Stimulated activated CD4-positive, alpha-beta T cell treated with anti-CD3 and anti-CD28 coated beads, Interleukin-12 subunit alpha, Interleukin-12 subunit beta, amount 100 ng/mL, for 48 hours (primary cell): ENCODE measurements at regions not wholly inside any gene's neighbourhood (a gene's known extent, or its start where the extent isn't known, plus 50 kb on each side); places are given as distances from the start of the nearest gene placed in this dataset.
"Not testable (repeated sequence)": the region's sequence is repeated elsewhere in the genome, so short reads cannot be mapped to it uniquely, and the experiment has no call there.

ENCODE experiments used
- DNase-seq, 3 donors: peaks; one replicate each; pipeline ENCODE4 v3.0.0-alpha.2; 2020; ENCODE audit warnings: low read depth in 2 of 3, low spot score in 1 of 3

- no peak for DNase-seq
These were observed 429.9 kb upstream of the CXADR start for GRCh38 chr21:17082843-17083483.

GRCh38 chr21:17085707-17086106 is 427.1 kb upstream of the CXADR start:
- no peak for DNase-seq

DNA sequence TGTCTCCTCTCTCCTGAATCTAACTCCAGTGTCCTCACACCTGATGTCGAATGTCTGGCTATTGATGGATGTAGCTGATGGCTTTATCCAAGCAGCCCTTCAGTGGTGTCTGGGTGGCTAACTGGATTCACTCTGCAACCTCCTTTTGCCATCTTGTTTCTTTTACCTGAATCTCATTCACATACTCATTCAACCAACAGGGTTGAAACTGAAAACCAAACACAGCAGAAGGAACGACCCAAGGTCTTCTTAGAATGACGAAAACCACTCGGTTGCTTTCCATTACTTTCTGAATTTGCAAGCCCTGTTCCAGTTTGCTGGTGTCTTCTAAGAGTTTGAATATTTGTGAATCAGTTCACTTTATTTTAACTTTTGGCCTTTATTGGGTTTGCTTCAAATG is 424.3 kb upstream of the CXADR start:
- DNase-seq, result no peak

DNA sequence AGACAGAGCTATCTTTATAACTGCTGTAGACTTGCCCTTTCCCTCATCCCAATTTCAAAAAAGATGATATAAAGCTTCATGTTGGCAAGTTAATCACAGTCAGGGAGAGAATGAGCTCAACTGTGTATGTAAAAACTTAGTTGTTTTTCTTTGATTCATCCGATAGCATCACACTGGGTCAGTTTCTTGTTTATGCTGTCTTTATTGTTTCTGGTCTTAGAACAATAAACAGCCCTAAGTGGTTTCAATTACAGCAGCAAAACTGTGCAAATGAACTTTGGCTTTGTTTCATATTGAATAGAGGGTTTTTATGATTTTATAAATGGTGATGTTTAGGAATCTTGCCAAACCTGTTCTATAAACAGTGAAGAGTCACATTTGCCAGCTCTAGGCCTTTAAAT is 423.8 kb upstream of the CXADR start:
- DNase-seq, result no peak

- DNase-seq, result no peak
These were observed 411.1 kb upstream of the CXADR start for GRCh38 chr21:17101696-17102095.

DNA sequence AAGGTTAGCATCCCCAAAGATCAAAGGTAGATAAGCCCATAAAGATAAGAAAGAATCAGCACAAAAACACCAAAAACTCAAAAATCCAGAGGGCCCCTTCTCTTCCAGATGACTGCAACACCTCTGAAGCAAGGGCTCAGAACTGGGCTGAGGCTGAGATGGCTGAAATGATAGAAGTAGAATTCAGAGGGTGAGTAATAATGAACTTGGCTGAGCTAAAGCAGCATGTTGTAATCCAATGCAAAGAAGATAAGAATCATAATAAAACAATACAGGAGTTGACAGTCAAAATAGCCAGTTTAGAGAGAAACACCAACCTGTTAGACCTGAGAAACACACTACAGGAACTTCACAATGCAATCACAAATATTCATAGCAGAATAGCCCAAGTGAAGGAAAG is 406.9 kb upstream of the CXADR start:
- DNase-seq, result no peak

- DNase-seq, result no peak
These were observed 398.8 kb upstream of the CXADR start for GRCh38 chr21:17114045-17114444.

- no peak for DNase-seq
These were observed 394.0 kb upstream of the CXADR start for GRCh38 chr21:17118638-17119384.

DNA sequence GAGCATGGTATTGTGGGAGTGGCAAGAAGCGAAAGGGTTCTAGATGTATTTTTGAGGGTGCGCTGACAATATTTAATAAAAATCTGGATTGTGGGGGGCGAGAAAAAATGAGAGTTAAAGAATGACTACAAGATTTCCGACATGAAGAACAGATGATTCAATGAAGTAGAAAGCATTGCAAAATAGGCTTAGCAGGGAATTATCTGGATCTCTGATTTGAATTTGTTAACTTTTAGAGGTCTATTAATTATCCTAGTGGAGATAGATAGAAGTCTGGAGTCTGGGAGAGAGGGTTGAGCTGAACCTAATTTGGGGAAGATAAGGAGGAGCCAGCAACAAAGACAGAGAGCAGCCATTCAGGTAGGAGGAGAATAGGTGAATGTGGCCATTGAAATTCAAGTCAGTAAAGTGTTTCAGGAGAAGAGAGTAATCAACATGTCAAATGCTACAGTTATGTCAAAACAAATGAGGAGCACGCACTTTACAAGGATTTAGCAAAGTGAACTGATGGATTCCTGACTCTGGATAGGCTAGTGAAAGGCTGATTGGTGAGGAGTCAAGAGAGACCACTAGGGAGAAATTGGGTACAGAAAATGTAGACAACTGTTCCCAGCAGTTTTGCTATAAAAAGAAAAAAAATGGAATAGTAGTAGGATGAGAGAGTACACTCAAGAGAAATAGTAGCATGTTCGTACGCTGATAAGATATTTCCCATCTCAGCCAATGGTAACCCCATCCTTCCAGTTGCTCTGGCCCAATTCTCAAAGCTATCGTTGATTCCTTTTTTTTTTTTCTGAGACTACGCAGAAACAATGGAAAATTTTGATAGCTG is 393.2 kb upstream of the CXADR start:
- DNase-seq, result no peak

DNA sequence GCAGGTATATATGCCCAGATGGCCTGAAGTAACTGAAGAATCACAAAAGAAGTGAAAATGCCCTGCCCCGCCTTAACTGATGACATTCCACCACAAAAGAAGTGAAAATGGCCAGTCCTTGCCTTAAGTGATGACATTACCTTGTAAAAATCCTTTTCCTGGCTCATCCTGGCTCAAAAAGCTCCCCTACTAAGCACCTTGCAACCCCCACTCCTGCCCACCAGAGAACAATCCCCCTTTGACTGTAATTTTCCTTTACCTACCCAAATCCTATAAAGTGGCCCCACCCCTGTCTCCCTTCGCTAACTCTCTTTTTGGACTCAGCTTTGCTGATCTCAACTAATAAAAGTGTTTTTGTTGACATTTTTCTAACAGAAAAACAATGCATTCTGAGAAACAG is 385.4 kb upstream of the CXADR start:
- DNase-seq, result not testable (repeated sequence)

- DNase-seq, result no peak
These were observed 384.7 kb upstream of the CXADR start for GRCh38 chr21:17128132-17128531.

DNA sequence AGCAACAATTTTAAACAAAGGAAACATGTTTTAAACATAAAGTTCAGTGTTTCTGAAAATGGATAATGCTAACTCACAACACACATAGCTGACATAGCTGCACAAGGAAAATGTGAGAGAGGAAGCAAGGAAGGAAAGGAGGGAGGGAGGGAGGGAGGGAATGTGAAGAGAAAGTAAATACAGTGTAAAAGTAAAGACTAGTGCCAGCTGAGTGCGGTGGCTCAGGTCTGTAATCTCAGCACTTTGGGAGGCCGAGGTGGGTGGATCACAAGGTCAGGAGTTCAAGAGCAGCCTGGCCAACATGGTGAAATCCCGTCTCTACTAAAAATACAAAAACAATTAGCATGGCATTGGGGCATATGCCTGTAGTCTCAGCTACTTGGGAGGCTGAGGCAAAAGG is 373.7 kb upstream of the CXADR start:
- DNase-seq, result not testable (repeated sequence)

GRCh38 chr21:17139696-17140095 is 373.1 kb upstream of the CXADR start:
- no peak for DNase-seq

- no peak for DNase-seq
These were observed 366.4 kb upstream of the CXADR start for GRCh38 chr21:17146426-17146825.

DNA sequence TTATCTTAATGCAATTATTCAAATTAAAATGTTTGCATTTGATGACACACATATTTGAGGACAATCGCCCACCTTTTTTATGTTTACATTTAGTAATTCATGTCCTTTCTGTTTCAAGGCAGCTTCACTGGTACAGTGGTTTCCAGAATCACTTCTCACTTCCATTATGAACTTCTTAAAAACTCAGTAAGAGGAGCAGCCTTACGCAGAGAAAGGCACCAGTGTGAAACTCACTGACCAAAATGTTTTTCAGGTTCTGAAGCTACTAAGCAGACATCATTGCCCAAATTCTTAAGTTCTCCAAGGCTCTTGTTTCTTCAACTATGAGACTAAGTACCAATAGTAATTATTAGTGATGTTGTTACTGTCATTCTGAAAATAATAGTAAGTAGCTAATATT is 353.1 kb upstream of the CXADR start:
- DNase-seq, result no peak

- DNase-seq, result no peak
These were observed 327.2 kb upstream of the CXADR start for GRCh38 chr21:17185674-17186073.

DNA sequence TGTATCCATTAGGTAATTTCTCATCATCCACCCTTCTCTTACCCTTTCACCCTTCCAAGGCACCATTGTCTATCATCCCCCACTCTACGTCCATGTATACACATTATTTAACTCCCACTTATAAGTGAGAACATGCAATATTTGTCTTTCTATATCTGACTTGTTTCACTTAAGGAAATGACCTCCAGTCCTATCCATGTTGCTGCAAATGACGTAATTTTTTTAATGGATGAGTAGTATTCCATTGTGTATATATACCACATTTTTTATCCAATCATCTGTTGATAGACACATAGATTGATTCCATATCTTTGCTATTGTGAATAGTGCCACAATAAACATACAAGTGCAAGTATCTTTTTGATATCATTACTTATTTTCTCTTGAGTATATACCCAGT is 322.9 kb upstream of the CXADR start:
- DNase-seq, result no peak

- DNase-seq, result no peak
These were observed 321.4 kb upstream of the CXADR start for GRCh38 chr21:17191346-17191993.

DNA sequence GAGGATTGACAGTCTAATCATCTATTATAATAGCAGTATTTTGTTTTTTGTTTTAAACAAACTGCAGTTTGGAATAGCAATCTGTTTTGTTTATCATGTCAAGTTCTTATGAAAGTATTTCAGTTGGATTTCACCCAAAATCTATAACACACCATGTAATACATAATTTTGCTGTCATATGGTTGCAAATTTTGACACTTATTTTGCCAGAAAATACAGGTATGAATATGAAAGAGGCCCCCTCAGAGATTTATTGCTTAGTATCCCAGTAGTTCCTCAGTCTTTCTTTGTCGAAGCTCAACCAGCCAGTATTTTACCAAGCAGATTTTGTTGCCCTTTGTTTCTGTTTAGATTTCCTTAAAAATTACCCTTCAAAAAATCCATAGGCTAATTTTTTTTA is 317.5 kb upstream of the CXADR start:
- no peak for DNase-seq

GRCh38 chr21:17195976-17196375 is 316.9 kb upstream of the CXADR start:
- no peak for DNase-seq

DNA sequence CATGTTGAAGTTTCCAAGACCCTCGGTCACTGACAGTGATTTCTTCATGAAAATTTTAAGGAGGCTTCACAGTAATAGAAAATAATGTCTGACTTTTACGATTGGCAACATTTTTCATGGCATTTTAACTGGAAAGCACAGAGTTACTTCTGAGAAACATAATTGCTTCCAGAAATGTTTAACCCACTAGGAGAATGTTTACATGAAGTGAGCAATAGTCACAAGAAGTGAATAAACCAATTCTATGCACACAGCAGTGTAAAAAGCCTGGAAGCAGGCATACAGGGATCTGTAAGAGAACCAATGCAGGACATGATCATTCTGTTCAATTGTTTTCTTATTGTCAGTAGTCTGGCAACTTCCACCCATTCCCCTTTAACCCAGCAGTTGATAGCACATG is 316.2 kb upstream of the CXADR start:
- no peak for DNase-seq

GRCh38 chr21:17197996-17198395 is 314.8 kb upstream of the CXADR start:
- no peak for DNase-seq
